GM13977 (cell line): ENCODE measurements at regions not wholly inside any gene's neighbourhood (a gene's known extent, or its start where the extent isn't known, plus 50 kb on each side); places are given as distances from the start of the nearest gene placed in this dataset.

Experiments
- DNase-seq: peaks from one replicate; pipeline ENCODE4 v3.0.0; 2012; ENCODE audit warnings: low spot score
- in situ Hi-C: fragments of 300-500 bp; cut with MboI; formaldehyde crosslinking; loops from one replicate; pipeline ENCODE4 v1.12.0; 2022; ENCODE audit warnings: low sequenced_read_pairs, low pct_unique_long_range_greater_than_20kb, mixed read lengths, inconsistent platforms; ENCODE audit not compliant: unreplicated experiment
- TF ChIP-seq, protein P1 (sequence below): IDR thresholded peaks from 2 replicates; pipeline ENCODE4 v1.5.1; 2012; ENCODE audit warnings: mild to moderate bottlenecking, control low read depth; ENCODE audit not compliant: insufficient read depth; ENCODE audit errors: extremely low read depth, missing control alignments

GRCh38 chr7:156148995-156149394 lies 336.7 kb upstream of the SHH start:
- DNase-seq: no peak
- in situ Hi-C loops: no loop called here
- TF ChIP-seq, protein P1, sequence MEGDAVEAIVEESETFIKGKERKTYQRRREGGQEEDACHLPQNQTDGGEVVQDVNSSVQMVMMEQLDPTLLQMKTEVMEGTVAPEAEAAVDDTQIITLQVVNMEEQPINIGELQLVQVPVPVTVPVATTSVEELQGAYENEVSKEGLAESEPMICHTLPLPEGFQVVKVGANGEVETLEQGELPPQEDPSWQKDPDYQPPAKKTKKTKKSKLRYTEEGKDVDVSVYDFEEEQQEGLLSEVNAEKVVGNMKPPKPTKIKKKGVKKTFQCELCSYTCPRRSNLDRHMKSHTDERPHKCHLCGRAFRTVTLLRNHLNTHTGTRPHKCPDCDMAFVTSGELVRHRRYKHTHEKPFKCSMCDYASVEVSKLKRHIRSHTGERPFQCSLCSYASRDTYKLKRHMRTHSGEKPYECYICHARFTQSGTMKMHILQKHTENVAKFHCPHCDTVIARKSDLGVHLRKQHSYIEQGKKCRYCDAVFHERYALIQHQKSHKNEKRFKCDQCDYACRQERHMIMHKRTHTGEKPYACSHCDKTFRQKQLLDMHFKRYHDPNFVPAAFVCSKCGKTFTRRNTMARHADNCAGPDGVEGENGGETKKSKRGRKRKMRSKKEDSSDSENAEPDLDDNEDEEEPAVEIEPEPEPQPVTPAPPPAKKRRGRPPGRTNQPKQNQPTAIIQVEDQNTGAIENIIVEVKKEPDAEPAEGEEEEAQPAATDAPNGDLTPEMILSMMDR: no peak

GRCh38 chr7:156148547-156148946 lies 336.3 kb upstream of the SHH start:
- no peak for DNase-seq
- TF ChIP-seq, protein P1: no peak
- in situ Hi-C loops: no loop called here

- in situ Hi-C loops: no loop called here
- TF ChIP-seq, protein P1: no peak
- DNase-seq: no peak
These were observed 335.7 kb upstream of the SHH start for GRCh38 chr7:156147756-156148504.

GRCh38 chr7:156147104-156147503 lies 334.8 kb upstream of the SHH start:
- DNase-seq: no peak
- in situ Hi-C loops: no loop called here
- TF ChIP-seq, protein P1: no peak

DNA sequence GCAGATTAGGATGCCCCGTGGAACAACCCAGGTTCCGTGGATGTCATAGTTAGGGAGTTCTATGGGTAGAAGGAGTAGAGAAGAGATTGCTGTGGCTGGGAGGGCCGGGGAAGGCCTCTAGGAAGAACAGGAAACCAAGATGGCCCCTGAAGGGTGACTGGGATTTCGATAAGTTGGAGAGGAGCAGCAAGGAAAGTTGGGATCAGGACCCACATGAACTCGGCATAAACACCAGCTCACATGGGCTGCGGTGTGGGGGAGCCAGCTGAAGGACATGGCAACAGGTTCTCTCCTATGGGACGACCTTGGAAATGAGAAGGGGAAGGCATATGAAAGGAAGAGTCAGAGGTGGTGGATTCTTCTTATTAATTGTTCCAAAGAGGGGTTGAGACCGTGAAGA lies 333.7 kb upstream of the SHH start:
- DNase-seq: no peak
- in situ Hi-C loops: no loop called here
- TF ChIP-seq, protein P1: no peak

DNA sequence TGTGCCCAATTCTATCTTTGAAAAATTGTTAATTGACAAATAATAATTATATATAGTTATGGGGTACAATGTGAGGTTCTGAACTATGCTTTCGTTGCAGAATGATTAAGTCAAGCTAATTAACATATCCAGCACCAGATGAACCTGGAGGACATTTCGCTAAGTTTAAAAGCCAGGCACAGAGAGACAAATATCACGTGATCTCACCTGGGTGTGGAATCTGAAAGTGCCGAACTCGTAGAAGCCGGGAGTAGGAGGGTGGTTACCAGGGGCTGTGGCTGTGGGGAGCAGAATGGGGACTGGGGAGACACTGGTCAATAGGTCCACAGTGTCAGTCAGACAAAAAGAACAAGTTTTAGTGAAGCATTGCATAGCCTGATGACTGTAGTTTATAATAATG lies 332.9 kb upstream of the SHH start:
- no peak for DNase-seq
- TF ChIP-seq, protein P1: no peak
- in situ Hi-C loops: no loop called here
